AG04450 (cell line): ENCODE measurements at regions not wholly inside any gene's neighbourhood (a gene's known extent, or its start where the extent isn't known, plus 50 kb on each side); places are given as distances from the start of the nearest gene placed in this dataset.

Source experiments
- CTCF ChIA-PET: fragments of 300-600, 350-600 bp; formaldehyde crosslinking; extraction: SDS; loops from one replicate; lab custom pipeline; 2022; ENCODE audit warnings: antibody characterized with exemption, inconsistent platforms; lab: Charles Lee
- POLR2A ChIA-PET: fragments of 350-600 bp; formaldehyde crosslinking; extraction: SDS; loops from one replicate; lab custom pipeline; 2021; ENCODE audit warnings: antibody characterized with exemption, inconsistent platforms; lab: Yijun Ruan, JAX
- DNase-seq: peaks from one replicate; pipeline ENCODE4 v3.0.0-alpha.2; 2011; ENCODE audit warnings: low read depth, low spot score
- H3K27ac ChIP-seq: one replicate; pipeline ENCODE4 v1.5.1; 2012; ENCODE audit warnings: low read depth, low read length, control low read depth
- H3K27me3 ChIP-seq: one replicate; pipeline ENCODE4 v1.6.0; 2012; ENCODE audit warnings: low read length; ENCODE audit not compliant: control insufficient read depth, insufficient read depth
- H3K4me3 ChIP-seq: 2 replicates; pipeline ENCODE4 v1.5.1; 2011; ENCODE audit warnings: mild to moderate bottlenecking, low read depth, low read length, control low read depth
- H3K9me3 ChIP-seq: 2 replicates; pipeline ENCODE4 v1.5.1; 2012; ENCODE audit warnings: low read length; ENCODE audit not compliant: control insufficient read depth, insufficient read depth
- CTCF ChIP-seq: IDR thresholded peaks from 2 replicates; pipeline ENCODE4 v1.5.1; 2011; ENCODE audit warnings: low read depth, low read length, control low read depth, inconsistent platforms

GRCh38 chr2:39851651-39852110 is 72.6 kb upstream of the THUMPD2 start:
- Histone ChIP-seq H3K27ac (no peak overlapping the region), H3K27me3 (no peaks in the 10 kb centered on the region), H3K4me3 (no peak overlapping the region; the same call in 1 of the 2 replicates), H3K9me3 (no peaks in the 10 kb centered on the region)
- TF ChIP-seq CTCF = no peak
- ChIA-PET POLR2A (interaction anchor here (1.0 to 1.5 kb wide), 3 partner anchors 24 to 119 kb away, joined by 3 to 11 read pairs (median 4); no protein-coding TSS in a partner anchor), CTCF (interaction anchor here (0.6 to 8.2 kb wide), 6 partner anchors 14 to 1858 kb away, joined by 3 to 46 read pairs (median 3); no protein-coding TSS in a partner anchor)
- DNase-seq = peak; percentile 47

GRCh38 chr2:39851251-39851650 is 72.2 kb upstream of the THUMPD2 start:
- TF ChIP-seq CTCF = no peak
- Histone ChIP-seq H3K9me3 (no peaks in the 10 kb centered on the region), H3K4me3 (no peak overlapping the region; the same call in 1 of the 2 replicates), H3K27ac (no peak overlapping the region), H3K27me3 (no peaks in the 10 kb centered on the region)
- CTCF ChIA-PET = interaction anchor here (1.0 to 8.2 kb wide), 5 partner anchors 14 to 252 kb away, joined by 3 to 46 read pairs (median 3); no protein-coding TSS in a partner anchor
- POLR2A ChIA-PET = interaction anchor here (1.0 to 1.5 kb wide), 3 partner anchors 24 to 119 kb away, joined by 3 to 11 read pairs (median 4); no protein-coding TSS in a partner anchor
- no peak for DNase-seq

GRCh38 chr2:39849982-39850526 is 71.0 kb upstream of the THUMPD2 start:
- POLR2A ChIA-PET = no interaction called here
- DNase-seq = no peak
- CTCF ChIA-PET = interaction anchor here (8.2 kb wide), 1 partner anchor 13 kb away, joined by 46 read pairs; no protein-coding TSS in a partner anchor
- H3K4me3 ChIP-seq = no peak overlapping the region
- no peak overlapping the region for H3K27ac ChIP-seq
- no peaks in the 10 kb centered on the region for H3K27me3 ChIP-seq
- TF ChIP-seq CTCF = no peak
- no peaks in the 10 kb centered on the region for H3K9me3 ChIP-seq

GRCh38 chr2:39849064-39849463 is 70.0 kb upstream of the THUMPD2 start:
- Histone ChIP-seq H3K27me3 (no peaks in the 10 kb centered on the region), H3K4me3 (no peak overlapping the region), H3K27ac (no peak overlapping the region), H3K9me3 (no peaks in the 10 kb centered on the region)
- ChIA-PET POLR2A (no interaction called here), CTCF (interaction anchor here (8.2 kb wide), 1 partner anchor 12 kb away, joined by 46 read pairs; no protein-coding TSS in a partner anchor)
- DNase-seq = no peak
- no peak for TF ChIP-seq CTCF

GRCh38 chr2:39845460-39846146 is 66.5 kb upstream of the THUMPD2 start:
- CTCF ChIA-PET = interaction anchor here (8.2 kb wide), 1 partner anchor 8 kb away, joined by 46 read pairs; no protein-coding TSS in a partner anchor
- POLR2A ChIA-PET = no interaction called here
- no peaks in the 10 kb centered on the region for H3K9me3 ChIP-seq
- no peak overlapping the region for H3K4me3 ChIP-seq
- DNase-seq = no peak
- H3K27ac ChIP-seq = no peak overlapping the region
- TF ChIP-seq CTCF = no peak
- H3K27me3 ChIP-seq = no peaks in the 10 kb centered on the region
